ENCODE measurements at regions not wholly inside any gene's neighbourhood (a gene's known extent, or its start where the extent isn't known, plus 50 kb on each side); places are given as distances from the start of the nearest gene placed in this dataset. TPM values are rescaled to one million over a fixed set of nuclear protein-coding genes. Genes with fewer than 3 reads are reported as not detected.

GRCh38 chr6:154942770-154943169 is 52.3 kb upstream of the TIAM2 start:
- no peaks in the 10 kb centered on the region for H3K27me3 ChIP-seq (ENCODE audit: control insufficient read depth, insufficient read depth, low read length)
- no peak for TF ChIP-seq CTCF (IDR thresholded peaks at IDR 0.05; ENCODE audit: insufficient read depth, low read depth, low read length)
- H3K4me3 ChIP-seq (ENCODE audit: low read depth, low read length): no peak overlapping the region
- peaks cover 1% of the 10 kb centered on the region; the same call in 1 of the 2 replicates for H3K36me3 ChIP-seq (ENCODE audit: control insufficient read depth, insufficient read depth, low read length)
- POLR2A ChIA-PET: no interaction called here
- DNase-seq (ENCODE audit: low read depth): no peak
- CTCF ChIA-PET: no interaction called here

GRCh38 chr6:154945271-154945890 is 49.7 kb upstream of the TIAM2 start:
- Histone ChIP-seq H3K36me3 (ENCODE audit: control insufficient read depth, insufficient read depth, low read length) (peaks cover 1% of the 10 kb centered on the region; the same call in 1 of the 2 replicates), H3K27me3 (ENCODE audit: control insufficient read depth, insufficient read depth, low read length) (no peaks in the 10 kb centered on the region), H3K4me3 (ENCODE audit: low read depth, low read length) (no peak overlapping the region)
- TF ChIP-seq CTCF (IDR thresholded peaks at IDR 0.05; ENCODE audit: insufficient read depth, low read depth, low read length): no peak
- CTCF ChIA-PET: no interaction called here
- POLR2A ChIA-PET: no interaction called here
- DNase-seq (ENCODE audit: low read depth): no peak

Small RNA genes in the stretch of these regions (small RNA-seq; reads per million reads assigned to genes)
- not detected for gene RF00096 (ENCODE audit: insufficient read length, low read depth, low replicate concordance)

Measured in BJ (cell line).